ENCODE measurements at regions not wholly inside any gene's neighbourhood (a gene's known extent, or its start where the extent isn't known, plus 50 kb on each side); places are given as distances from the start of the nearest gene placed in this dataset.

DNA sequence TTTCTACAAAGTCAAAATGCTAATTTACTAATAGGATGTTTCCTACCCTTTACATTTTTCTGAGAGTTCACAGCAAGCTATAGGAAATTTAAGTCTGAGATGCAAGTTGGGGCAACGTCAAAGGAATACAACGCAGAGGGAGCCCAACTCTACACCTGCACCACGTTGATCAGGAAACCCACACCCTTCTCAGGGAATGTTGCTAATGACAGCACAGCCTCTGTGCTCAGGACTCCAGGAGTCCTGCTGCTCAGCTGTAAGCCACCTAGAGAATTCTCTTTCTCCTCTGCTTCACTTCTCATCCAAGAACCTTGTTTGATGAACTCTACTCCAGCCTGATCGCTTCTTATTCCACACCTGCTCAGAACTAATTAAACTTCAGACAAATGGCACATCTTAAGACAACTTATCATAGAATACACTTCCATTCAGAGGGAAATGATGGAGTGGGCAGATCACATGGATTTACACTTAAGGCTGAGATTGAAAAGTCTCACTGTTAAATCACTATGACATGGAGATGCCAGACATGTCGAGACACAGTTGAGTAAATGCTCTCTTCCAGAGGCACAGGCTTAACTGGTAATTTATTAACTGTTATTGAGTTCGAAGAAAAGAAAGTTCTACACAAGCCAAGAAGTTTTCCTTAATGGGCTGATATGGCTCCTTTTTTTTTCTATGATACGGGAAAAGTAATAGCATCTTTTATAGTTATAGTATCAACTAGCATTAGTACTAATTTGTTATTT, 811.6 kb upstream of the ARGLU1 start:
- no peak overlapping the region for H3K4me3 ChIP-seq (ENCODE audit: low read length)
- no peaks in the 10 kb centered on the region for H3K9me3 ChIP-seq (ENCODE audit: low read length)
- no peaks in the 10 kb centered on the region for H3K36me3 ChIP-seq (ENCODE audit: insufficient read depth, low read length)
- no peaks in the 10 kb centered on the region for H3K27me3 ChIP-seq (ENCODE audit: insufficient read depth, low read depth, low read length)
- no peak overlapping the region for H3K4me2 ChIP-seq (ENCODE audit: low read length)
- H3K27ac ChIP-seq (ENCODE audit: low read length), result no peak overlapping the region
- no peaks in the 10 kb centered on the region for H4K20me1 ChIP-seq (ENCODE audit: insufficient read depth)
- H3K9ac ChIP-seq (ENCODE audit: low read length), result no peak overlapping the region
- no peak overlapping the region for H2AFZ ChIP-seq (ENCODE audit: low read depth, low read length)
- H3F3A ChIP-seq (ENCODE audit: insufficient read depth, low read length, poor library complexity, severe bottlenecking), result no peaks in the 10 kb centered on the region
- TF ChIP-seq EP300 (conservative IDR thresholded peaks at IDR 0.05; ENCODE audit: poor library complexity, severe bottlenecking) (peak; percentile 29), REST (IDR thresholded peaks at IDR 0.05; ENCODE audit: borderline replicate concordance) (no peak)
- H3K79me2 ChIP-seq (replicated peaks; ENCODE audit: insufficient read depth, low read length), result no peaks in the 10 kb centered on the region
- H3K9me2 ChIP-seq (ENCODE audit: insufficient read depth, low read length), result no peaks in the 10 kb centered on the region

DNA sequence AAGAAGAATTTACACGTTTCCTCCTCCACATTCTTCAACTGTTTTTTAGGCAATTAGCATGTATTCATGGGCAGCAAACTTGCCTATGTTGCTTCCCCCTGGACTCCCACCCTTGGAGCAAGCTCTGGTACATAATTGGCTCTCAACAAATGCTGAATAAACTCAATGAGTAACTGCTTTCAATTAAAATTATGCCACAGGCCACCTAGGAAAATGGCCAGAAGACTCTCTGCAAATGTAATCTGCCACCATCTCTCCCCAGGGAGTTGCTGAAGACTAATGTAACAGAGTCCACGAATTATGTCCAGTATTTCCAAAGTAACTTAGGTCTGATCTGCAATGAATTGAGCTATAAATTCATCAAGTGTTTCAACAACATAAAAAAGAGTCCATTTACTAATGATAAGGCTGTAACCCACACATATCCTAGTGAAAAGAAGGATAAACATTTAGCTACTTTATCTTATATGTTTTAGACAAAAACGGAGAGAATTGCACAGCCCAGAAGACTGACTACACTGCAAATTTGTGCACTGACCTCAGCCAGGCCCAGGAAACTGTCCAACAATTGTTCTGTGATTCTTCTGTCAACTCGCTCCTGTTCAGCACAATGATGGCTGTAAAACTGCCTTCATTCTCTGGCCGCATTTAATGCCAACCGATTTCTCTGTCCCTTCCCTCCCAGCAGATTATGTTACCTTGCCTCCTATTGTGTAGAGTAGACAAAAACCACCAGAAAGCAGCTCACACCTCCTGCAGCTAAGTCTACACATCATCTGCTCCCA, 808.6 kb upstream of the ARGLU1 start:
- Histone ChIP-seq H3K4me3 (ENCODE audit: low read length) (no peak overlapping the region), H4K20me1 (ENCODE audit: insufficient read depth) (no peaks in the 10 kb centered on the region), H3K36me3 (ENCODE audit: insufficient read depth, low read length) (no peaks in the 10 kb centered on the region), H3K9me3 (ENCODE audit: low read length) (no peaks in the 10 kb centered on the region), H3K4me2 (ENCODE audit: low read length) (no peak overlapping the region), H3K79me2 (replicated peaks; ENCODE audit: insufficient read depth, low read length) (no peaks in the 10 kb centered on the region), H3K9ac (ENCODE audit: low read length) (no peak overlapping the region), H3F3A (ENCODE audit: insufficient read depth, low read length, poor library complexity, severe bottlenecking) (no peaks in the 10 kb centered on the region), H3K27me3 (ENCODE audit: insufficient read depth, low read depth, low read length) (no peaks in the 10 kb centered on the region), H3K27ac (ENCODE audit: low read length) (no peak overlapping the region), H3K9me2 (ENCODE audit: insufficient read depth, low read length) (no peaks in the 10 kb centered on the region), H2AFZ (ENCODE audit: low read depth, low read length) (no peak overlapping the region)
- no peak for TF ChIP-seq TAF1 (IDR thresholded peaks at IDR 0.05; ENCODE audit: low read depth)
- no peak for TF ChIP-seq EZH2 (IDR thresholded peaks at IDR 0.05; ENCODE audit: borderline replicate concordance, insufficient read depth, low read length, poor library complexity, severe bottlenecking)
- TF ChIP-seq, protein P1, sequence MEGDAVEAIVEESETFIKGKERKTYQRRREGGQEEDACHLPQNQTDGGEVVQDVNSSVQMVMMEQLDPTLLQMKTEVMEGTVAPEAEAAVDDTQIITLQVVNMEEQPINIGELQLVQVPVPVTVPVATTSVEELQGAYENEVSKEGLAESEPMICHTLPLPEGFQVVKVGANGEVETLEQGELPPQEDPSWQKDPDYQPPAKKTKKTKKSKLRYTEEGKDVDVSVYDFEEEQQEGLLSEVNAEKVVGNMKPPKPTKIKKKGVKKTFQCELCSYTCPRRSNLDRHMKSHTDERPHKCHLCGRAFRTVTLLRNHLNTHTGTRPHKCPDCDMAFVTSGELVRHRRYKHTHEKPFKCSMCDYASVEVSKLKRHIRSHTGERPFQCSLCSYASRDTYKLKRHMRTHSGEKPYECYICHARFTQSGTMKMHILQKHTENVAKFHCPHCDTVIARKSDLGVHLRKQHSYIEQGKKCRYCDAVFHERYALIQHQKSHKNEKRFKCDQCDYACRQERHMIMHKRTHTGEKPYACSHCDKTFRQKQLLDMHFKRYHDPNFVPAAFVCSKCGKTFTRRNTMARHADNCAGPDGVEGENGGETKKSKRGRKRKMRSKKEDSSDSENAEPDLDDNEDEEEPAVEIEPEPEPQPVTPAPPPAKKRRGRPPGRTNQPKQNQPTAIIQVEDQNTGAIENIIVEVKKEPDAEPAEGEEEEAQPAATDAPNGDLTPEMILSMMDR (IDR thresholded peaks at IDR 0.05; ENCODE audit: poor library complexity, severe bottlenecking), result no peak
- TF ChIP-seq REST (IDR thresholded peaks at IDR 0.05; ENCODE audit: borderline replicate concordance), result no peak
- TF ChIP-seq SMC3 (conservative IDR thresholded peaks at IDR 0.05; ENCODE audit: poor library complexity), result no peak
- no peak for TF ChIP-seq MXI1 (conservative IDR thresholded peaks at IDR 0.05; ENCODE audit: poor library complexity, severe bottlenecking)
- TF ChIP-seq RAD21 (conservative IDR thresholded peaks at IDR 0.05), result no peak
- no peak for TF ChIP-seq POLR2AphosphoS5 (IDR thresholded peaks at IDR 0.05)
- TF ChIP-seq EP300 (conservative IDR thresholded peaks at IDR 0.05; ENCODE audit: poor library complexity, severe bottlenecking), result no peak

Data from neural cell (in vitro differentiated cells).